K562 (cell line): ENCODE measurements at regions not wholly inside any gene's neighbourhood (a gene's known extent, or its start where the extent isn't known, plus 50 kb on each side); places are given as distances from the start of the nearest gene placed in this dataset.

Source experiments
- ATAC-seq: fragments of 200-7000 bp; cut with Tn5 transposase; 3 replicates; pipeline ENCODE4 v1.9.1; 2020; ENCODE audit warnings: moderate library complexity
- BruUV-seq: library from RNA; stranded (reverse); fragments of 400-500 nt; replicated peaks from 2 replicates; lab custom pipeline; 2021; lab: Mats Ljungman, UMichigan
- CTCF ChIA-PET: fragments of 300-600 bp; formaldehyde crosslinking; extraction: SDS; loops from one replicate; lab custom pipeline; 2021; ENCODE audit warnings: low intra/inter-chr PET ratio; lab: Yijun Ruan, JAX
- POLR2A ChIA-PET: fragments of 300-600, 350-650 bp; sonication (Branson Sonifier 250); formaldehyde crosslinking; extraction: SDS; loops from one replicate; lab custom pipeline; 2021; ENCODE audit warnings: antibody characterized with exemption, inconsistent platforms; lab: Yijun Ruan, JAX
- DNase-seq, 4 experiments: peaks; one replicate each; pipeline versions ENCODE4 v3.0.0 to v3.0.0-alpha.2; 2011 to 2018; ENCODE audit warnings: low spot score in 3 of 4, mixed read lengths in 3 of 4; ENCODE audit errors: extremely low read depth in 1 of 4
- FAIRE-seq: peaks from 2 replicates; lab custom pipeline; 2011; peaks lifted over from hg19 to GRCh38; lab: Jason Lieb, UNC
- H2AFZ ChIP-seq: 2 replicates; pipeline ENCODE4 v1.6.0; 2011; ENCODE audit warnings: low read depth, low read length, control low read depth, inconsistent platforms
- H3K27ac ChIP-seq: fragments of 200-600 bp; 3 replicates; pipeline ENCODE4 v1.8.0; 2011; ENCODE audit warnings: low read depth, mild to moderate bottlenecking, control low read depth, inconsistent platforms, low read length, moderate library complexity, mixed read lengths; ENCODE audit errors: extremely low read depth
- H3K27me3 ChIP-seq, 2 experiments: fragments of 300-600 bp in 1 of 2; 2 replicates in 1 of 2; 3 replicates in 1 of 2; pipeline versions ENCODE4 v1.6.0 to v1.8.0; 2011; ENCODE audit warnings: inconsistent platforms in 2 of 2, low read length in 2 of 2, mild to moderate bottlenecking in 1 of 2, mixed read lengths in 1 of 2, moderate library complexity in 1 of 2; ENCODE audit not compliant: control insufficient read depth in 2 of 2, insufficient read depth in 2 of 2
- H3K36me3 ChIP-seq: fragments of 300-600 bp; 3 replicates; pipeline ENCODE4 v1.8.0; 2011; ENCODE audit warnings: mild to moderate bottlenecking, low read length, inconsistent platforms; ENCODE audit not compliant: control insufficient read depth, insufficient read depth
- H3K4me1 ChIP-seq, 2 experiments: fragments of 200-600 bp in 1 of 2; replicated peaks in 1 of 2; 2 replicates in 1 of 2; 3 replicates in 1 of 2; pipeline versions ENCODE4 v1.5.1 to v1.8.0; 2011; ENCODE audit warnings: inconsistent platforms in 2 of 2, low read length in 2 of 2, mild to moderate bottlenecking in 1 of 2, mixed read lengths in 1 of 2, moderate library complexity in 1 of 2; ENCODE audit not compliant: control insufficient read depth in 2 of 2, insufficient read depth in 2 of 2
- H3K4me2 ChIP-seq: 2 replicates; pipeline ENCODE4 v1.6.1; 2011; ENCODE audit warnings: low read length, control low read depth, inconsistent platforms, mixed read lengths; ENCODE audit not compliant: insufficient read depth
- H3K4me3 ChIP-seq: fragments of 200-600 bp; sonication (generic), shearing (Covaris generic); 2 replicates; pipeline ENCODE4 v1.5.1; 2016; ENCODE audit warnings: control low read depth, inconsistent platforms
- H3K79me2 ChIP-seq: fragments of 200-600 bp; 3 replicates; pipeline ENCODE4 v1.8.0; 2011; ENCODE audit warnings: low read length, inconsistent platforms; ENCODE audit not compliant: control insufficient read depth, insufficient read depth
- H3K9ac ChIP-seq, 2 experiments: 2 replicates each; pipeline versions ENCODE4 v1.6.0 to v1.6.1; 2011; ENCODE audit warnings: low read depth in 2 of 2, low read length in 2 of 2, control low read depth in 1 of 2, inconsistent platforms in 1 of 2, mild to moderate bottlenecking in 1 of 2, mixed read lengths in 1 of 2; ENCODE audit not compliant: insufficient read depth in 1 of 2
- H3K9me1 ChIP-seq: one replicate; pipeline ENCODE4 v1.6.0; 2011; ENCODE audit warnings: inconsistent platforms, mild to moderate bottlenecking, low read length, moderate library complexity; ENCODE audit not compliant: control insufficient read depth, insufficient read depth
- H3K9me3 ChIP-seq: replicated peaks from 2 replicates; pipeline ENCODE4 v1.5.1; 2011; ENCODE audit warnings: low read depth, low read length, inconsistent platforms; ENCODE audit not compliant: control insufficient read depth, insufficient read depth
- H4K20me1 ChIP-seq: replicated peaks from 2 replicates; pipeline ENCODE4 v1.6.1; 2011; ENCODE audit warnings: low read length, inconsistent platforms, mixed read lengths; ENCODE audit not compliant: control insufficient read depth, insufficient read depth
- CREBBP ChIP-seq: IDR thresholded peaks from one replicate; pipeline ENCODE4 v1.6.1; 2012; ENCODE audit warnings: low read depth, mild to moderate bottlenecking, control low read depth, inconsistent platforms, low read length
- FOXK1 ChIP-seq: sonication (generic); formaldehyde crosslinking; IDR thresholded peaks from 2 replicates; pipeline ENCODE4 v1.8.0; 2022; ENCODE audit warnings: missing genetic modification reagents, mild to moderate bottlenecking, borderline replicate concordance
- KAT8 ChIP-seq: fragments of 450-650 bp; IDR thresholded peaks from 2 replicates; pipeline ENCODE4 v1.6.1; 2016; ENCODE audit warnings: low read depth, mild to moderate bottlenecking
- KDM1A ChIP-seq, 2 experiments: fragments of 450-650 bp; IDR thresholded peaks; 2 replicates each; pipeline ENCODE4 v1.6.1; 2016; ENCODE audit warnings: mild to moderate bottlenecking in 2 of 2
- MAFF ChIP-seq: IDR thresholded peaks from 2 replicates; pipeline ENCODE4 v1.6.1; 2012; ENCODE audit warnings: low read length, improper control_type of control experiment
- MAFK ChIP-seq: IDR thresholded peaks from 2 replicates; pipeline ENCODE4 v1.6.1; 2011; ENCODE audit warnings: low read length, improper control_type of control experiment
- MTA3 ChIP-seq: fragments of 450-650 bp; formaldehyde crosslinking; IDR thresholded peaks from 2 replicates; pipeline ENCODE4 v1.6.1; 2017; ENCODE audit warnings: mild to moderate bottlenecking, borderline replicate concordance
- NCOR1 ChIP-seq: fragments of 450-650 bp; IDR thresholded peaks from 2 replicates; pipeline ENCODE4 v1.6.1; 2016; ENCODE audit warnings: mild to moderate bottlenecking, moderate library complexity
- NFYB ChIP-seq: IDR thresholded peaks from 2 replicates; pipeline ENCODE4 v1.6.1; 2011; ENCODE audit warnings: mild to moderate bottlenecking, moderate library complexity; ENCODE audit not compliant: insufficient read length; ENCODE audit errors: extremely low read depth
- RBBP5 ChIP-seq: fragments of 200-600 bp; sonication (generic); IDR thresholded peaks from 2 replicates; pipeline ENCODE4 v1.6.1; 2012; ENCODE audit warnings: borderline replicate concordance, mild to moderate bottlenecking, low read length, control low read depth, inconsistent platforms; ENCODE audit not compliant: insufficient read depth, poor library complexity, severe bottlenecking
- SLC30A9 ChIP-seq: fragments of 250-450 bp; sonication (Bioruptor Pico); IDR thresholded peaks from 2 replicates; pipeline ENCODE4 v1.8.0; 2022; ENCODE audit warnings: mild to moderate bottlenecking, moderate library complexity
- SMARCE1 ChIP-seq: fragments of 450-650 bp; IDR thresholded peaks from 2 replicates; pipeline ENCODE4 v1.7.1; 2016; ENCODE audit warnings: mild to moderate bottlenecking
- ZNF12 ChIP-seq: sonication (generic); formaldehyde crosslinking; IDR thresholded peaks from 2 replicates; pipeline ENCODE4 v1.4.0; 2020; ENCODE audit warnings: mild to moderate bottlenecking, missing genetic modification reagents
- ZNF507 ChIP-seq: conservative IDR thresholded peaks from 2 replicates; pipeline ENCODE4 v1.6.1; 2017; ENCODE audit warnings: missing genetic modification characterization, missing compliant biosample characterization
- ZNF707 ChIP-seq: fragments of 250-450 bp; sonication (Bioruptor Pico); conservative IDR thresholded peaks from 2 replicates; pipeline ENCODE4 v1.8.0; 2022; ENCODE audit warnings: inconsistent platforms, mild to moderate bottlenecking, moderate library complexity
- WGBS: fragments of 100-300 bp; shearing (Covaris generic); methylation state at CpG from one replicate; pipeline ENCODE4 v1.1.6; 2016; ENCODE audit warnings: low coverage, mixed read lengths; ENCODE audit not compliant: insufficient coverage; ENCODE audit errors: missing lambda C conversion rate; 5-methylcytosine and 5-hydroxymethylcytosine counted together
- in situ Hi-C: fragments of 300-500 bp; cut with MboI; formaldehyde crosslinking; loops from 4 replicates; pipeline ENCODE4 v1.15.0; 2018; ENCODE audit warnings: inconsistent platforms, mixed read lengths
- intact Hi-C: fragments of 100-400 bp; cut with micrococcal nuclease; formaldehyde crosslinking; loops from 2 replicates; pipeline ENCODE4 v1.14.2; 2022
- TF ChIP-seq, protein P1 (sequence below): fragments of 450-650 bp; IDR thresholded peaks from 2 replicates; pipeline ENCODE4 v1.6.1; 2018; ENCODE audit not compliant: partially characterized antibody

GRCh38 chr5:26669523-26669922 lies 368.9 kb downstream of the CDH9 start:
- Histone ChIP-seq H3K9ac (no peak overlapping the region), H3K9me3 (no peaks in the 10 kb centered on the region), H3K4me1 (no peaks in the 10 kb centered on the region), H3K4me3 (no peak overlapping the region), H3K4me2 (no peak overlapping the region), H3K27ac (no peak overlapping the region), H4K20me1 (no peaks in the 10 kb centered on the region), H2AFZ (no peak overlapping the region), H3K27me3 (no peaks in the 10 kb centered on the region), H3K79me2 (no peaks in the 10 kb centered on the region), H3K9me1 (no peaks in the 10 kb centered on the region), H3K36me3 (no peaks in the 10 kb centered on the region)
- TF ChIP-seq KAT8 = no peak
- ATAC-seq = no peak
- in situ Hi-C loops = no loop called here
- no peak for DNase-seq
- 1% methylated on average over 25 of the region's 25 CpGs for WGBS
- intact Hi-C loops = no loop called here
- POLR2A ChIA-PET = no interaction called here
- BruUV-seq = no TSS peak
- FAIRE-seq = no peak
- CTCF ChIA-PET = no interaction called here

- no peaks in the 10 kb centered on the region for H3K27me3 ChIP-seq
- no peak overlapping the region for H3K9ac ChIP-seq
- H3K4me2 ChIP-seq = no peak overlapping the region
- H3K9me3 ChIP-seq = no peaks in the 10 kb centered on the region
- H2AFZ ChIP-seq = no peak overlapping the region
- no peaks in the 10 kb centered on the region for H3K9me1 ChIP-seq
- ChIA-PET CTCF (no interaction called here), POLR2A (no interaction called here)
- no peaks in the 10 kb centered on the region for H3K4me1 ChIP-seq
- no TSS peak for BruUV-seq
- H4K20me1 ChIP-seq = no peaks in the 10 kb centered on the region
- intact Hi-C loops = no loop called here
- 2% methylated on average over 14 of the region's 14 CpGs for WGBS
- H3K27ac ChIP-seq = no peak overlapping the region
- no peak overlapping the region for H3K4me3 ChIP-seq
- no peaks in the 10 kb centered on the region for H3K36me3 ChIP-seq
- ATAC-seq (no peak), FAIRE-seq (no peak), DNase-seq (no peak)
- in situ Hi-C loops = no loop called here
- no peaks in the 10 kb centered on the region for H3K79me2 ChIP-seq
- no peak for TF ChIP-seq MAFK
- TF ChIP-seq SLC30A9 (CRISPR knock-in tag) = no peak
- no peak for TF ChIP-seq NCOR1
- no peak for TF ChIP-seq ZNF12 (CRISPR knock-in tag)
- no peak for TF ChIP-seq KDM1A (IDR thresholded peaks at IDR 0.05)
- no peak for TF ChIP-seq MAFF
- no peak for TF ChIP-seq NFYB
- TF ChIP-seq CREBBP = no peak
- TF ChIP-seq RBBP5 = no peak
- no peak for TF ChIP-seq SMARCE1
- no peak for TF ChIP-seq FOXK1 (CRISPR knock-in tag)
- no peak for TF ChIP-seq ZNF707 (CRISPR knock-in tag)
- TF ChIP-seq ZNF507 (tag) = no peak
- TF ChIP-seq, protein P1, sequence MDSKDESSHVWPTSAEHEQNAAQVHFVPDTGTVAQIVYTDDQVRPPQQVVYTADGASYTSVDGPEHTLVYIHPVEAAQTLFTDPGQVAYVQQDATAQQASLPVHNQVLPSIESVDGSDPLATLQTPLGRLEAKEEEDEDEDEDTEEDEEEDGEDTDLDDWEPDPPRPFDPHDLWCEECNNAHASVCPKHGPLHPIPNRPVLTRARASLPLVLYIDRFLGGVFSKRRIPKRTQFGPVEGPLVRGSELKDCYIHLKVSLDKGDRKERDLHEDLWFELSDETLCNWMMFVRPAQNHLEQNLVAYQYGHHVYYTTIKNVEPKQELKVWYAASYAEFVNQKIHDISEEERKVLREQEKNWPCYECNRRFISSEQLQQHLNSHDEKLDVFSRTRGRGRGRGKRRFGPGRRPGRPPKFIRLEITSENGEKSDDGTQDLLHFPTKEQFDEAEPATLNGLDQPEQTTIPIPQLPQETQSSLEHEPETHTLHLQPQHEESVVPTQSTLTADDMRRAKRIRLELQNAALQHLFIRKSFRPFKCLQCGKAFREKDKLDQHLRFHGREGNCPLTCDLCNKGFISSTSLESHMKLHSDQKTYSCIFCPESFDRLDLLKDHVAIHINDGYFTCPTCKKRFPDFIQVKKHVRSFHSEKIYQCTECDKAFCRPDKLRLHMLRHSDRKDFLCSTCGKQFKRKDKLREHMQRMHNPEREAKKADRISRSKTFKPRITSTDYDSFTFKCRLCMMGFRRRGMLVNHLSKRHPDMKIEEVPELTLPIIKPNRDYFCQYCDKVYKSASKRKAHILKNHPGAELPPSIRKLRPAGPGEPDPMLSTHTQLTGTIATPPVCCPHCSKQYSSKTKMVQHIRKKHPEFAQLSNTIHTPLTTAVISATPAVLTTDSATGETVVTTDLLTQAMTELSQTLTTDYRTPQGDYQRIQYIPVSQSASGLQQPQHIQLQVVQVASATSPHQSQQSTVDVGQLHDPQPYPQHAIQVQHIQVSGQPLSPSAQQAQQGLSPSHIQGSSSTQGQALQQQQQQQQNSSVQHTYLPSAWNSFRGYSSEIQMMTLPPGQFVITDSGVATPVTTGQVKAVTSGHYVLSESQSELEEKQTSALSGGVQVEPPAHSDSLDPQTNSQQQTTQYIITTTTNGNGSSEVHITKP = no peak
- TF ChIP-seq MTA3 = no peak
Measured at GRCh38 chr5:26669031-26669430, 369.4 kb downstream of the CDH9 start.
